HepG2 (cell line): ENCODE measurements at regions not wholly inside any gene's neighbourhood (a gene's known extent, or its start where the extent isn't known, plus 50 kb on each side); places are given as distances from the start of the nearest gene placed in this dataset.

Source experiments
- ATAC-seq: fragments of 200-7000 bp; cut with Tn5 transposase; 3 replicates; pipeline ENCODE4 v1.9.1; 2020; ENCODE audit warnings: mild to moderate bottlenecking, moderate library complexity
- BruUV-seq: library from RNA; stranded (reverse); fragments of 400-500 nt; replicated peaks from 2 replicates; lab custom pipeline; 2021; lab: Mats Ljungman, UMichigan
- CTCF ChIA-PET: fragments of 300-600 bp; formaldehyde crosslinking; extraction: SDS; loops from one replicate; lab custom pipeline; 2021; ENCODE audit warnings: low total read pairs, inconsistent platforms, low intra/inter-chr PET ratio; lab: Yijun Ruan, JAX
- POLR2A ChIA-PET: fragments of 350-600 bp; sonication (Branson Sonifier 250); formaldehyde crosslinking; loops from one replicate; lab custom pipeline; 2020; ENCODE audit warnings: antibody characterized with exemption, inconsistent platforms; lab: Yijun Ruan, JAX
- DNase-seq: peaks from one replicate; pipeline ENCODE4 v3.0.0-alpha.2; 2015; ENCODE audit warnings: low spot score
- FAIRE-seq: peaks from 3 replicates; lab custom pipeline; 2011; peaks lifted over from hg19 to GRCh38; lab: Jason Lieb, UNC
- H2AFZ ChIP-seq: one replicate; pipeline ENCODE4 v1.6.1; 2011; ENCODE audit warnings: low read length, inconsistent platforms
- H3K27ac ChIP-seq: fragments of 300-600 bp; 3 replicates; pipeline ENCODE4 v1.8.0; 2011; ENCODE audit warnings: mixed run types, mild to moderate bottlenecking, mixed read lengths, low read length, inconsistent platforms; ENCODE audit not compliant: insufficient read depth; ENCODE audit errors: extremely low read length
- H3K27me3 ChIP-seq, 2 experiments: fragments of 200-600 bp in 1 of 2; 2 replicates in 1 of 2; 3 replicates in 1 of 2; pipeline versions ENCODE4 v1.6.0 to v1.8.0; 2011; ENCODE audit warnings: low read length in 2 of 2, mild to moderate bottlenecking in 2 of 2, moderate library complexity in 2 of 2, inconsistent platforms in 1 of 2; ENCODE audit not compliant: insufficient read depth in 2 of 2, control insufficient read depth in 1 of 2
- H3K36me3 ChIP-seq, 2 experiments: fragments of 200-600 bp in 1 of 2; replicated peaks in 1 of 2; 2 replicates in 1 of 2; 3 replicates in 1 of 2; pipeline versions ENCODE4 v1.5.1 to v1.8.0; 2011; ENCODE audit warnings: low read length in 2 of 2, inconsistent platforms in 1 of 2; ENCODE audit not compliant: insufficient read depth in 2 of 2, control insufficient read depth in 1 of 2
- H3K4me1 ChIP-seq: 2 replicates; pipeline ENCODE4 v1.5.1; 2012; ENCODE audit warnings: low read length, inconsistent platforms; ENCODE audit not compliant: insufficient read depth
- H3K4me2 ChIP-seq: 2 replicates; pipeline ENCODE4 v1.6.0; 2011; ENCODE audit warnings: low read depth, low read length, inconsistent platforms
- H3K4me3 ChIP-seq, 3 experiments: fragments of 200-600 bp in 1 of 3; sonication (generic), shearing (Covaris generic) in 1 of 3; replicated peaks in 1 of 3; 2 replicates each; pipeline ENCODE4 v1.5.1; 2011 to 2016; ENCODE audit warnings: low read length in 3 of 3, inconsistent platforms in 2 of 3, low read depth in 2 of 3, mild to moderate bottlenecking in 2 of 3, control low read depth in 1 of 3, mixed read lengths in 1 of 3; ENCODE audit not compliant: insufficient read depth in 1 of 3
- H3K79me2 ChIP-seq: one replicate; pipeline ENCODE4 v1.6.1; 2011; ENCODE audit warnings: low read length, inconsistent platforms; ENCODE audit not compliant: insufficient read depth
- H3K9ac ChIP-seq: 2 replicates; pipeline ENCODE4 v1.6.0; 2011; ENCODE audit warnings: mild to moderate bottlenecking, low read depth, low read length, inconsistent platforms; ENCODE audit not compliant: insufficient read depth
- H3K9me3 ChIP-seq: 2 replicates; pipeline ENCODE4 v1.5.1; 2012; ENCODE audit warnings: mild to moderate bottlenecking, low read length
- H4K20me1 ChIP-seq: 2 replicates; pipeline ENCODE4 v1.6.0; 2011; ENCODE audit warnings: inconsistent platforms, mild to moderate bottlenecking, low read length, moderate library complexity; ENCODE audit not compliant: insufficient read depth
- BHLHE40 ChIP-seq: IDR thresholded peaks from 2 replicates; pipeline ENCODE4 v1.6.1; 2011; ENCODE audit warnings: low read length, improper control_type of control experiment
- CAMTA2 ChIP-seq: sonication (generic); formaldehyde crosslinking; IDR thresholded peaks from 2 replicates; pipeline ENCODE4 v1.4.0; 2020; ENCODE audit warnings: mild to moderate bottlenecking, missing genetic modification reagents, borderline replicate concordance
- FOXA1 ChIP-seq, 2 experiments: fragments of 450-650 bp in 1 of 2; sonication (generic) in 1 of 2; formaldehyde crosslinking in 1 of 2; IDR thresholded peaks; 2 replicates each; pipeline versions ENCODE4 v1.4.0 to v1.6.1; 2016 to 2020; ENCODE audit warnings: missing genetic modification reagents in 1 of 2
- HBP1 ChIP-seq: IDR thresholded peaks from 2 replicates; pipeline ENCODE4 v1.6.1; 2016; ENCODE audit warnings: low read depth, control low read depth
- MNT ChIP-seq: fragments of 450-650 bp; IDR thresholded peaks from 2 replicates; pipeline ENCODE4 v1.6.1; 2016
- NONO ChIP-seq, 2 experiments: fragments of 450-650 bp in 1 of 2; sonication (generic) in 1 of 2; formaldehyde crosslinking in 1 of 2; IDR thresholded peaks in 1 of 2; conservative IDR thresholded peaks in 1 of 2; 2 replicates each; pipeline versions ENCODE4 v1.6.1 to v1.8.0; 2017 to 2022; ENCODE audit warnings: mild to moderate bottlenecking in 1 of 2, missing genetic modification reagents in 1 of 2, moderate library complexity in 1 of 2
- PHB2 ChIP-seq: fragments of 450-650 bp; IDR thresholded peaks from 2 replicates; pipeline ENCODE4 v1.6.1; 2018; ENCODE audit not compliant: partially characterized antibody
- SAP130 ChIP-seq: IDR thresholded peaks from 2 replicates; pipeline ENCODE4 v1.6.1; 2016; ENCODE audit warnings: low read depth
- SOX6 ChIP-seq, 2 experiments: fragments of 450-650 bp in 1 of 2; sonication (generic) in 1 of 2; formaldehyde crosslinking in 1 of 2; IDR thresholded peaks; 2 replicates each; pipeline versions ENCODE4 v1.4.0 to v1.6.1; 2017 to 2020; ENCODE audit warnings: antibody characterized with exemption in 1 of 2, mild to moderate bottlenecking in 1 of 2, missing genetic modification reagents in 1 of 2
- TRIM22 ChIP-seq: fragments of 450-650 bp; IDR thresholded peaks from 2 replicates; pipeline ENCODE4 v1.6.1; 2017
- ZNF12 ChIP-seq: sonication (generic); formaldehyde crosslinking; IDR thresholded peaks from 2 replicates; pipeline ENCODE4 v1.5.0; 2020; ENCODE audit warnings: missing genetic modification reagents
- ZNF282 ChIP-seq: fragments of 450-650 bp; IDR thresholded peaks from 2 replicates; pipeline ENCODE4 v1.6.1; 2018; ENCODE audit not compliant: partially characterized antibody
- ZNF513 ChIP-seq: sonication (generic); formaldehyde crosslinking; conservative IDR thresholded peaks from 2 replicates; pipeline ENCODE4 v1.5.0; 2020; ENCODE audit warnings: missing genetic modification reagents
- WGBS: methylation state at CpG from one replicate; pipeline ENCODE4 v1.1.6; 2017; ENCODE audit warnings: low lambda C conversion rate; 5-methylcytosine and 5-hydroxymethylcytosine counted together
- in situ Hi-C: cut with HindIII; loops from 2 replicates; pipeline ENCODE4 v1.10.0; 2017; ENCODE audit warnings: low pct_unique_long_range_greater_than_20kb; ENCODE audit not compliant: extremely low pct_ligation_motif_present
- intact Hi-C: fragments of 100-400 bp; cut with micrococcal nuclease; formaldehyde crosslinking; loops from one replicate; pipeline ENCODE4 v1.10.0; 2022; ENCODE audit not compliant: unreplicated experiment
- TF ChIP-seq, protein P1 (sequence below): sonication (generic); formaldehyde crosslinking; IDR thresholded peaks from 2 replicates; pipeline ENCODE4 v1.5.0; 2020; ENCODE audit warnings: mild to moderate bottlenecking, missing genetic modification reagents

GRCh38 chr2:107132746-107133145, 246.8 kb upstream of the ST6GAL2 start (continued):
- TF ChIP-seq SOX6 (IDR thresholded peaks at IDR 0.05), result no peak
- no peak for TF ChIP-seq SOX6 (CRISPR knock-in tag; IDR thresholded peaks at IDR 0.05)
- no peak for TF ChIP-seq HBP1
- no peak for TF ChIP-seq ZNF12 (CRISPR knock-in tag)
- no peak for TF ChIP-seq SAP130 (CRISPR knock-in tag)

DNA sequence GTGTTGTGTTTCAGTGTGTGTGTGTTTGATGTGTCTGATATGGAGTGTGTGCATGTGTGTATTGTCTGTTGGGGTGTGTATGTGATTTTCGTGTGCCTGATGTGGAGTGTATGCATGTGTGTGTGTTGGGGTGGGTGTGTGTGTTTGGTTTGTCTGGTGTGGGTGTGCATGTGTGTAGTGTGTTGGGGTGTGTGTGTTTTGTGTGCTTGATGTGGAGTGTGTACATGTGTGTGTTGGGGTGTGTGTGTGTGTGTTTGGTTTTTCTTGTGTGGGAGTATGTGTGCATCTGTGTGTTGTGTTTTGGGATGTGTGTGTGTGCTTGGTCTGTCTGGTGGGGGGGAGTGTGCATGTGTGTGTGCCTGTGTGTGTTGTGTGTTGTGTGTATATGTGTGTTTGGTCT, 247.4 kb upstream of the ST6GAL2 start:
- Histone ChIP-seq H3K4me3 (no peak overlapping the region), H3K27ac (no peak overlapping the region), H3K79me2 (no peaks in the 10 kb centered on the region), H3K27me3 (no peaks in the 10 kb centered on the region), H2AFZ (no peak overlapping the region), H3K4me1 (no peaks in the 10 kb centered on the region), H3K4me2 (no peak overlapping the region), H3K9ac (no peak overlapping the region), H3K36me3 (no peaks in the 10 kb centered on the region), H3K9me3 (no peaks in the 10 kb centered on the region), H4K20me1 (no peaks in the 10 kb centered on the region)
- POLR2A ChIA-PET, result no interaction called here
- ATAC-seq, result no peak
- FAIRE-seq, result no peak
- intact Hi-C loops (no loop called here), in situ Hi-C loops (no loop called here)
- 3% methylated on average over 1 of the region's 1 CpG for WGBS
- no peak for DNase-seq
- BruUV-seq, result no TSS peak
- CTCF ChIA-PET, result no interaction called here
- TF ChIP-seq CAMTA2 (CRISPR knock-in tag) (no peak), NONO (IDR thresholded peaks at IDR 0.05) (0 out of 2 replicates have a peak, but pooled peaks have one; percentile 11), NONO (CRISPR knock-in tag; conservative IDR thresholded peaks at IDR 0.05) (no peak), ZNF282 (peak; percentile 70), FOXA1 (IDR thresholded peaks at IDR 0.05) (peak; percentile 35; the same call in 1 of the 2 replicates), FOXA1 (CRISPR knock-in tag; IDR thresholded peaks at IDR 0.05) (no peak), TRIM22 (peak; percentile 62; the same call in 1 of the 2 replicates), PHB2 (peak; percentile 21), MNT (0 out of 2 replicates have a peak, but pooled peaks have one; percentile 35), BHLHE40 (no peak), SOX6 (IDR thresholded peaks at IDR 0.05) (peak; percentile 77; the same call in 1 of the 2 replicates), SOX6 (CRISPR knock-in tag; IDR thresholded peaks at IDR 0.05) (no peak), ZNF513 (CRISPR knock-in tag) (no peak)
- TF ChIP-seq, protein P1, sequence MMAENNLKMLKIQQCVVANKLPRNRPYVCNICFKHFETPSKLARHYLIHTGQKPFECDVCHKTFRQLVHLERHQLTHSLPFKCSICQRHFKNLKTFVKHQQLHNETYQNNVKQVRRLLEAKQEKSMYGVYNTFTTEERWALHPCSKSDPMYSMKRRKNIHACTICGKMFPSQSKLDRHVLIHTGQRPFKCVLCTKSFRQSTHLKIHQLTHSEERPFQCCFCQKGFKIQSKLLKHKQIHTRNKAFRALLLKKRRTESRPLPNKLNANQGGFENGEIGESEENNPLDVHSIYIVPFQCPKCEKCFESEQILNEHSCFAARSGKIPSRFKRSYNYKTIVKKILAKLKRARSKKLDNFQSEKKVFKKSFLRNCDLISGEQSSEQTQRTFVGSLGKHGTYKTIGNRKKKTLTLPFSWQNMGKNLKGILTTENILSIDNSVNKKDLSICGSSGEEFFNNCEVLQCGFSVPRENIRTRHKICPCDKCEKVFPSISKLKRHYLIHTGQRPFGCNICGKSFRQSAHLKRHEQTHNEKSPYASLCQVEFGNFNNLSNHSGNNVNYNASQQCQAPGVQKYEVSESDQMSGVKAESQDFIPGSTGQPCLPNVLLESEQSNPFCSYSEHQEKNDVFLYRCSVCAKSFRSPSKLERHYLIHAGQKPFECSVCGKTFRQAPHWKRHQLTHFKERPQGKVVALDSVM, result no peak
